H1 (cell line): ENCODE measurements at regions not wholly inside any gene's neighbourhood (a gene's known extent, or its start where the extent isn't known, plus 50 kb on each side); places are given as distances from the start of the nearest gene placed in this dataset.

Source experiments
- CTCF ChIA-PET: fragments of 300-600 bp; sonication (Branson Sonifier 250); formaldehyde crosslinking; loops from one replicate; lab custom pipeline; 2021; ENCODE audit not compliant: partially characterized antibody; lab: Charles Lee
- POLR2A ChIA-PET: fragments of 300-600 bp; sonication (Branson Sonifier 250); formaldehyde crosslinking; loops from one replicate; lab custom pipeline; 2021; ENCODE audit warnings: inconsistent platforms; ENCODE audit not compliant: partially characterized antibody; lab: Charles Lee
- DNase-seq, 2 experiments: peaks; one replicate each; pipeline versions ENCODE4 v3.0.0 to v3.0.0-alpha.2; 2010 to 2022; ENCODE audit warnings: low spot score in 2 of 2, low read depth in 1 of 2, mixed read lengths in 1 of 2
- FAIRE-seq: peaks from 2 replicates; lab custom pipeline; 2011; peaks lifted over from hg19 to GRCh38; lab: Jason Lieb, UNC
- H2AFZ ChIP-seq: 2 replicates; pipeline ENCODE4 v1.8.1; 2012; ENCODE audit warnings: low read length, inconsistent platforms
- H2AK5ac ChIP-seq: 2 replicates; pipeline ENCODE4 v1.6.1; 2013; ENCODE audit warnings: low read depth, low read length
- H2BK120ac ChIP-seq: replicated peaks from 2 replicates; pipeline ENCODE3; 2013; ENCODE audit warnings: low read depth, low read length, inconsistent platforms
- H2BK12ac ChIP-seq: 2 replicates; pipeline ENCODE4 v1.6.1; 2013; ENCODE audit warnings: low read depth, low read length
- H2BK15ac ChIP-seq: 2 replicates; pipeline ENCODE4 v1.6.1; 2013; ENCODE audit warnings: low read length
- H2BK20ac ChIP-seq: 2 replicates; pipeline ENCODE4 v1.6.1; 2013; ENCODE audit warnings: low read length
- H2BK5ac ChIP-seq: 2 replicates; pipeline ENCODE4 v1.6.1; 2013; ENCODE audit warnings: low read depth, low read length
- H3K14ac ChIP-seq: 2 replicates; pipeline ENCODE4 v1.6.1; 2013; ENCODE audit warnings: inconsistent platforms; ENCODE audit not compliant: insufficient read length
- H3K18ac ChIP-seq: 2 replicates; pipeline ENCODE4 v1.6.1; 2013; ENCODE audit warnings: low read length; ENCODE audit errors: extremely low read depth
- H3K23ac ChIP-seq: 2 replicates; pipeline ENCODE4 v1.6.1; 2013; ENCODE audit warnings: inconsistent platforms; ENCODE audit not compliant: insufficient read length
- H3K23me2 ChIP-seq: 2 replicates; pipeline ENCODE4 v1.6.1; 2013; ENCODE audit warnings: low read depth, low read length
- H3K27ac ChIP-seq: 2 replicates; pipeline ENCODE4 v1.6.1; 2011; ENCODE audit warnings: low read depth, low read length, inconsistent platforms
- H3K27me3 ChIP-seq, 4 experiments: replicated peaks in 1 of 4; 1 replicate in 1 of 4; 2 replicates in 3 of 4; pipeline versions ENCODE4 v1.6.1 to v1.8.1; 2011 to 2013; ENCODE audit warnings: low read length in 3 of 4, mild to moderate bottlenecking in 3 of 4, inconsistent platforms in 2 of 4, mixed read lengths in 2 of 4, moderate library complexity in 1 of 4; ENCODE audit not compliant: control insufficient read depth in 3 of 4, insufficient read depth in 3 of 4; ENCODE audit errors: extremely low read depth in 1 of 4
- H3K36me3 ChIP-seq, 4 experiments: 2 replicates each; pipeline versions ENCODE4 v1.6.1 to v1.8.1; 2011 to 2013; ENCODE audit warnings: mild to moderate bottlenecking in 4 of 4, low read length in 3 of 4, moderate library complexity in 2 of 4, control low read depth in 1 of 4, inconsistent platforms in 1 of 4; ENCODE audit not compliant: insufficient read depth in 4 of 4, control insufficient read depth in 2 of 4
- H3K4ac ChIP-seq: replicated peaks from 2 replicates; pipeline ENCODE3; 2013; ENCODE audit warnings: low read length, low read depth, mixed read lengths, inconsistent platforms; ENCODE audit not compliant: insufficient read length
- H3K4me1 ChIP-seq, 4 experiments: replicated peaks in 1 of 4; 1 replicate in 1 of 4; 2 replicates in 3 of 4; pipeline versions ENCODE4 v1.6.1 to v1.8.1; 2011 to 2013; ENCODE audit warnings: low read length in 3 of 4, inconsistent platforms in 2 of 4, mixed read lengths in 1 of 4; ENCODE audit not compliant: insufficient read depth in 4 of 4, control insufficient read depth in 3 of 4
- H3K4me2 ChIP-seq, 2 experiments: 2 replicates each; pipeline versions ENCODE4 v1.6.1 to v1.8.1; 2011 to 2013; ENCODE audit warnings: low read depth in 2 of 2, low read length in 2 of 2, control low read depth in 1 of 2, inconsistent platforms in 1 of 2, mild to moderate bottlenecking in 1 of 2; ENCODE audit not compliant: insufficient read depth in 1 of 2
- H3K4me3 ChIP-seq, 4 experiments: fragments of 200-600, 300-600 bp in 1 of 4; sonication (generic), shearing (Covaris generic), sonication (Bioruptor Twin) in 1 of 4; 2 replicates each; pipeline versions ENCODE4 v1.5.1 to v1.8.1; 2011 to 2016; ENCODE audit warnings: low read length in 4 of 4, low read depth in 3 of 4, control low read depth in 2 of 4, inconsistent platforms in 2 of 4, mild to moderate bottlenecking in 2 of 4, mixed read lengths in 1 of 4, moderate library complexity in 1 of 4; ENCODE audit not compliant: insufficient read depth in 2 of 4; ENCODE audit errors: extremely low read depth in 1 of 4
- H3K56ac ChIP-seq: replicated peaks from 2 replicates; pipeline ENCODE3; 2013; ENCODE audit warnings: low read depth, mild to moderate bottlenecking, mixed read lengths, low read length, inconsistent platforms; ENCODE audit not compliant: insufficient read length
- H3K79me1 ChIP-seq: 2 replicates; pipeline ENCODE4 v1.6.1; 2013; ENCODE audit warnings: low read depth, low read length, control low read depth
- H3K79me2 ChIP-seq, 2 experiments: 2 replicates each; pipeline versions ENCODE4 v1.6.1 to v1.8.1; 2012 to 2013; ENCODE audit warnings: low read length in 2 of 2, mild to moderate bottlenecking in 2 of 2, inconsistent platforms in 1 of 2; ENCODE audit not compliant: insufficient read depth in 2 of 2, control insufficient read depth in 1 of 2
- H3K9ac ChIP-seq, 4 experiments: replicated peaks in 1 of 4; 1 replicate in 1 of 4; 2 replicates in 3 of 4; pipeline versions ENCODE4 v1.6.1 to v1.8.1; 2011 to 2013; ENCODE audit warnings: low read depth in 3 of 4, low read length in 3 of 4, control low read depth in 2 of 4, mild to moderate bottlenecking in 2 of 4, moderate library complexity in 2 of 4, inconsistent platforms in 1 of 4; ENCODE audit errors: extremely low read depth in 1 of 4
- H3K9me3 ChIP-seq, 2 experiments: 2 replicates each; pipeline versions ENCODE4 v1.6.1 to v1.8.1; 2012 to 2013; ENCODE audit warnings: mild to moderate bottlenecking in 2 of 2, moderate library complexity in 2 of 2, control low read depth in 1 of 2, inconsistent platforms in 1 of 2, low read depth in 1 of 2, low read length in 1 of 2, mixed read lengths in 1 of 2; ENCODE audit not compliant: insufficient read depth in 2 of 2
- H4K20me1 ChIP-seq, 2 experiments: replicated peaks in 1 of 2; 2 replicates each; pipeline versions ENCODE3 to v1.8.1; 2011 to 2013; ENCODE audit warnings: inconsistent platforms in 2 of 2, low read length in 2 of 2, mild to moderate bottlenecking in 1 of 2; ENCODE audit not compliant: insufficient read depth in 2 of 2, control insufficient read depth in 1 of 2
- H4K5ac ChIP-seq: 2 replicates; pipeline ENCODE4 v1.6.1; 2013; ENCODE audit warnings: low read length, low read depth, mixed read lengths, inconsistent platforms; ENCODE audit not compliant: insufficient read length
- H4K8ac ChIP-seq: 2 replicates; pipeline ENCODE4 v1.8.0; 2013; ENCODE audit warnings: mild to moderate bottlenecking, moderate library complexity, low read length, inconsistent platforms; ENCODE audit not compliant: insufficient read depth; ENCODE audit errors: extremely low read depth
- H4K91ac ChIP-seq: replicated peaks from 2 replicates; pipeline ENCODE3; 2013; ENCODE audit warnings: low read length, mixed read lengths, inconsistent platforms; ENCODE audit not compliant: insufficient read length
- BACH1 ChIP-seq: IDR thresholded peaks from 2 replicates; pipeline ENCODE4 v1.6.1; 2012; ENCODE audit warnings: low read length, improper control_type of control experiment
- FOSL1 ChIP-seq: IDR thresholded peaks from 2 replicates; pipeline ENCODE4 v1.6.1; 2011; ENCODE audit warnings: mild to moderate bottlenecking, low read depth, low read length, moderate library complexity; ENCODE audit not compliant: insufficient read depth
- HDAC2 ChIP-seq, 2 experiments: fragments of 300-600 bp in 1 of 2; sonication (generic) in 1 of 2; IDR thresholded peaks; 2 replicates each; pipeline ENCODE4 v1.6.1; 2011 to 2012; ENCODE audit warnings: low read depth in 2 of 2, low read length in 2 of 2, mild to moderate bottlenecking in 2 of 2, moderate library complexity in 2 of 2, borderline replicate concordance in 1 of 2, inconsistent platforms in 1 of 2
- JUND ChIP-seq: IDR thresholded peaks from 2 replicates; pipeline ENCODE4 v1.6.1; 2011; ENCODE audit warnings: mild to moderate bottlenecking, improper control_type of control experiment, low read length
- RBBP5 ChIP-seq: IDR thresholded peaks from 2 replicates; pipeline ENCODE4 v1.7.1; 2012; ENCODE audit warnings: low read depth, mild to moderate bottlenecking, inconsistent platforms, low read length, moderate library complexity, borderline replicate concordance
- SP1 ChIP-seq: IDR thresholded peaks from 2 replicates; pipeline ENCODE4 v1.6.1; 2011; ENCODE audit warnings: low read depth, low read length
- SP4 ChIP-seq: IDR thresholded peaks from 2 replicates; pipeline ENCODE4 v1.6.1; 2012; ENCODE audit warnings: low read length, inconsistent platforms
- TBP ChIP-seq: IDR thresholded peaks from 2 replicates; pipeline ENCODE4 v1.6.1; 2011; ENCODE audit warnings: low read depth, low read length, improper control_type of control experiment
- ZNF274 ChIP-seq: IDR thresholded peaks from 2 replicates; pipeline ENCODE4 v1.7.0; 2012; ENCODE audit warnings: low read length, borderline replicate concordance; ENCODE audit errors: extremely low read depth
- WGBS, 2 experiments: shearing (Covaris generic) in 1 of 2; methylation state at CpG; one replicate each; pipeline versions ENCODE4 v1.1.6 to v1.1.7; 2013 to 2015; ENCODE audit warnings: low lambda C conversion rate in 2 of 2, mixed read lengths in 2 of 2, inconsistent platforms in 1 of 2, low coverage in 1 of 2, missing lambda C conversion rate in 1 of 2; ENCODE audit not compliant: insufficient replicate concordance in 2 of 2, insufficient coverage in 1 of 2, insufficient read length in 1 of 2; ENCODE audit errors: extremely low coverage in 1 of 2, missing lambda C conversion rate in 1 of 2; 5-methylcytosine and 5-hydroxymethylcytosine counted together

DNA sequence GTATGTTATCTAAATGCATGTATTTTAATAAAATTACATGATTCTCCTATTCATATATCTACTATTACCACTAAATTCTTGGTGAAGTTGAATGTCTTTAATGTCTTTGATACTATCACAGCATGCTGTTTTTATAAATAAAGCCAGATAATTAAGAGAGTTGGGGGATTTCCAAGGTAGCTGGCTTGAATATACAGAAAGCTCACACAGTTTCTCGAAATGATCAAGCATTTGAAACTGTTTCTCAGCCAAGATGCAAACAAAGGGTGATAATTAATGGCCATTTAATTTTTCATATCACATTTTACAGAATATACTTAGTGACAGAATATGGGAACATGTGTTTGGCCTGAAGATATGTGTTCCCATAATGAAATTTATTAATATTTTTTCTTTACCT is 145.6 kb upstream of the CDH12 start:
- Histone ChIP-seq H2AK5ac (no peak overlapping the region), H3K9me3 (no peaks in the 10 kb centered on the region), H2BK15ac (no peak overlapping the region), H3K23ac (no peak overlapping the region), H2BK20ac (no peak overlapping the region), H3K4me2 (no peak overlapping the region), H3K23me2 (no peaks in the 10 kb centered on the region), H4K20me1 (no peaks in the 10 kb centered on the region), H3K56ac (no peak overlapping the region), H3K14ac (no peak overlapping the region), H3K18ac (no peak overlapping the region), H4K5ac (no peak overlapping the region), H2BK12ac (no peak overlapping the region), H3K9ac (no peak overlapping the region), H3K27me3 (no peaks in the 10 kb centered on the region), H3K4me1 (no peaks in the 10 kb centered on the region), H2BK5ac (no peak overlapping the region), H3K4me3 (no peak overlapping the region), H3K27ac (no peak overlapping the region), H3K4ac (no peak overlapping the region), H4K8ac (no peak overlapping the region), H3K36me3 (no peaks in the 10 kb centered on the region), H3K79me1 (no peaks in the 10 kb centered on the region), H3K79me2 (no peaks in the 10 kb centered on the region), H2AFZ (no peak overlapping the region), H4K91ac (no peak overlapping the region), H2BK120ac (no peak overlapping the region)
- WGBS, 2 experiments: 90% methylated on average over 1 of the region's 1 CpG; no CpG with 5 or more reads in 1 of the 2 experiments
- DNase-seq (no peak), FAIRE-seq (no peak)
- TF ChIP-seq RBBP5: no peak
- TF ChIP-seq SP4: no peak
- no peak for TF ChIP-seq HDAC2 (IDR thresholded peaks at IDR 0.05; ENCODE audit: borderline replicate concordance in 1 of 2, low read depth in 2 of 2, low read length in 2 of 2)
- no peak for TF ChIP-seq ZNF274
- TF ChIP-seq JUND: no peak
- TF ChIP-seq BACH1: no peak
- TF ChIP-seq FOSL1: no peak
- TF ChIP-seq SP1: no peak
- no peak for TF ChIP-seq TBP
- ChIA-PET CTCF (no interaction called here), POLR2A (no interaction called here)
